HUES6 (cell line): ENCODE measurements at regions not wholly inside any gene's neighbourhood (a gene's known extent, or its start where the extent isn't known, plus 50 kb on each side); places are given as distances from the start of the nearest gene placed in this dataset.

Source experiments
- H3K27ac ChIP-seq: 2 replicates; pipeline ENCODE4 v1.7.0; 2013; ENCODE audit warnings: low read depth, mild to moderate bottlenecking, low read length, inconsistent platforms
- H3K27me3 ChIP-seq: 2 replicates; pipeline ENCODE4 v1.6.1; 2013; ENCODE audit warnings: low read length; ENCODE audit not compliant: control insufficient read depth, insufficient read depth
- H3K36me3 ChIP-seq: 2 replicates; pipeline ENCODE4 v1.6.1; 2013; ENCODE audit warnings: low read length; ENCODE audit not compliant: control insufficient read depth, insufficient read depth
- H3K4me1 ChIP-seq: 2 replicates; pipeline ENCODE4 v1.6.1; 2013; ENCODE audit warnings: low read length; ENCODE audit not compliant: control insufficient read depth, insufficient read depth
- H3K4me3 ChIP-seq: 2 replicates; pipeline ENCODE4 v1.5.1; 2013; ENCODE audit warnings: low read depth, low read length
- H3K9ac ChIP-seq: one replicate; pipeline ENCODE4 v1.6.1; 2013; ENCODE audit warnings: mild to moderate bottlenecking, low read length
- H3K9me3 ChIP-seq: 2 replicates; pipeline ENCODE4 v1.6.1; 2013; ENCODE audit warnings: low read depth, low read length; ENCODE audit not compliant: control insufficient read depth, insufficient read depth

GRCh38 chr12:123069436-123070266 is 81.2 kb downstream of the PITPNM2 start:
- Histone ChIP-seq H3K4me3 (no peak overlapping the region), H3K9me3 (no peaks in the 10 kb centered on the region), H3K27ac (no peak overlapping the region), H3K36me3 (no peaks in the 10 kb centered on the region; the same call in 1 of the 2 replicates), H3K27me3 (no peaks in the 10 kb centered on the region), H3K9ac (no peak overlapping the region), H3K4me1 (peaks cover 11% of the 10 kb centered on the region; the same call in 1 of the 2 replicates)

GRCh38 chr12:123067654-123068053 is 83.2 kb downstream of the PITPNM2 start:
- H3K27ac ChIP-seq, result no peak overlapping the region
- H3K27me3 ChIP-seq, result no peaks in the 10 kb centered on the region
- no peaks in the 10 kb centered on the region for H3K9me3 ChIP-seq
- no peak overlapping the region for H3K9ac ChIP-seq
- H3K4me1 ChIP-seq, result peaks cover 9% of the 10 kb centered on the region; the same call in 1 of the 2 replicates
- H3K36me3 ChIP-seq, result no peaks in the 10 kb centered on the region; the same call in 1 of the 2 replicates
- no peak overlapping the region for H3K4me3 ChIP-seq

- H3K36me3 ChIP-seq, result no peaks in the 10 kb centered on the region; the same call in 1 of the 2 replicates
- H3K9ac ChIP-seq, result no peak overlapping the region
- H3K4me1 ChIP-seq, result peaks cover 8% of the 10 kb centered on the region; the same call in 1 of the 2 replicates
- H3K9me3 ChIP-seq, result no peaks in the 10 kb centered on the region
- H3K27ac ChIP-seq, result no peak overlapping the region
- no peaks in the 10 kb centered on the region for H3K27me3 ChIP-seq
- H3K4me3 ChIP-seq, result no peak overlapping the region
Observed at GRCh38 chr12:123066384-123066710, 84.5 kb downstream of the PITPNM2 start.

GRCh38 chr12:123065676-123066383 is 85.1 kb downstream of the PITPNM2 start:
- H3K4me1 ChIP-seq, result peaks cover 6% of the 10 kb centered on the region; the same call in 1 of the 2 replicates
- no peaks in the 10 kb centered on the region for H3K9me3 ChIP-seq
- no peaks in the 10 kb centered on the region for H3K27me3 ChIP-seq
- H3K36me3 ChIP-seq, result no peaks in the 10 kb centered on the region; the same call in 1 of the 2 replicates
- H3K9ac ChIP-seq, result no peak overlapping the region
- H3K4me3 ChIP-seq, result no peak overlapping the region
- no peak overlapping the region for H3K27ac ChIP-seq

DNA sequence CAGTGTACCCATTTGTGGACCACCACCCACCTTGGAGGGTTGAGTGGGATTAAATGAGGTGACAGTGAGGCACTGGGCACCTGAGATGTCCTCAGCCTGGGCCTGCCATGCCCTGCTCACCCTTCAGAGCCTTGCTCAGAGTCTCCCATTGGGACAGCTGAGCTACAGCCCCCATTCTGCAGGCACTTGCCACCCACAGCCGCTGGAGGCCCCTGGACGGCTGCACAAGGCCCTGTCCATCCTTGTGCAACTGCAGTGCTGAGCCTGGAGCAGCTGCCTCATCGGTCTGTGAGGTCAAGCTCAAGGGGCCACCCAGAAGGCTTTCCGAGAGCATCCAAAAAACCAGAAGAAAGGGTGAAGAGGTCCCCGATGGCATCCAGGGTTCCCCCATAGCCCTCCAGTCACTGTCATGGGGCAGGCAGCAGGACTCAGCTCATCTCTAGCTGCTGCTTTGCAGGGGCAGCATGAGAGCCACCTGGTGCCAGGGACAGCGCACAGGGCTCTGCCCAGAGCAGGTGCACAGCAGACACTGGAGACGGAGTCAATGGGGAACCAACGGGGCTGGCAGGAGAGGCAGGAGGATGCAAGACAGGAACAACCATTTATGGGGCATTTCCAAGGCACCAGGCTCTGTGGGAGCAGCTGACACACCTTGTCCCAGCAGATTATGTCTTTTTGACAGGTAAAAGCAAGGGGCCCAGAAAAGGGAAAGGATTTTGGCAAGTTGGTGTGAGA is 84.6 kb downstream of the ARL6IP4 start:
- Histone ChIP-seq H3K4me3 (no peak overlapping the region), H3K9ac (no peak overlapping the region), H3K9me3 (no peaks in the 10 kb centered on the region), H3K27me3 (no peaks in the 10 kb centered on the region), H3K27ac (no peak overlapping the region), H3K36me3 (no peaks in the 10 kb centered on the region; the same call in 1 of the 2 replicates), H3K4me1 (peaks cover 6% of the 10 kb centered on the region; the same call in 1 of the 2 replicates)

DNA sequence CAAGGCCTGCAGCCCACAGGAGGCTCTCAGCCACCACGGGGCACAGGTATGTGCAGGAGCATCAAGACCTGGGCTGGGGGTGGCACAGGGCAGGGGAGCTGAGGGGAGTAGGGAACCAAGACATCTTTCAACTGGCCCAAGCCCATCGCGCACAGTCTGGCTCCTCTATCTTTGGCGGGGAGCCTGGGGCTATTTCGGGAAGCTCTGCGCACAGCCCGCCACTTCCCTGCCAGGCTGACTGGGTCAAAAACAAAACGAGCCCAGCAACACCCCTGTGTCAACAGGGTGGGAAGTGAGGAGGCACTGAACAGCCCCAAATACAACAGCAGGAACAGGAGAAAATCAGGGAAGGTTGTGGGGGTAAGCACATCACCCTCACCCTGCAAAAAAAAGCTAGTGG is 83.9 kb downstream of the ARL6IP4 start:
- no peaks in the 10 kb centered on the region; the same call in 1 of the 2 replicates for H3K36me3 ChIP-seq
- H3K27ac ChIP-seq, result no peak overlapping the region
- H3K9me3 ChIP-seq, result no peaks in the 10 kb centered on the region
- H3K4me1 ChIP-seq, result peaks cover 6% of the 10 kb centered on the region; the same call in 1 of the 2 replicates
- H3K27me3 ChIP-seq, result no peaks in the 10 kb centered on the region
- H3K4me3 ChIP-seq, result no peak overlapping the region
- no peak overlapping the region for H3K9ac ChIP-seq

DNA sequence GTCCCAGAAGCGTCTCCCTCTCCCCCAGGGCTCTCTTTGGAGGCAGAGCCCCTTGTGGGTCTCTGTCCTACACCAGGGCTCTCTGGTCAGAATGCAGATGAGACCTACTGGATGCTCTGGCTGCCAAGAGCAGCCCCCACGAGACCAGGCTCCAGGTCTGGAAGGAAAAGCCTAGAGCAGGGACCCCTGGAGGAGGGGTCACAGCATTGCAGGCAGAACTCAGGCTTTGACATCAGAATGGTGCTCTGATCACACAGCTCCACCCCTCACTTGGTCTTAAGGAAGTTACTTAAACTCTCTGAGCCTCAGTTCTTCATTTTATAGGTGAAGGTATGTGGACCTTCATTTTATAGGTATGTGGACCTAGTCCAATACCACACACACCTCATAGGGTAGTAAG is 83.1 kb downstream of the ARL6IP4 start:
- no peaks in the 10 kb centered on the region for H3K27me3 ChIP-seq
- peaks cover 11% of the 10 kb centered on the region; the same call in 1 of the 2 replicates for H3K4me1 ChIP-seq
- H3K36me3 ChIP-seq, result no peaks in the 10 kb centered on the region; the same call in 1 of the 2 replicates
- H3K9me3 ChIP-seq, result no peaks in the 10 kb centered on the region
- H3K9ac ChIP-seq, result no peak overlapping the region
- H3K27ac ChIP-seq, result no peak overlapping the region
- H3K4me3 ChIP-seq, result no peak overlapping the region

DNA sequence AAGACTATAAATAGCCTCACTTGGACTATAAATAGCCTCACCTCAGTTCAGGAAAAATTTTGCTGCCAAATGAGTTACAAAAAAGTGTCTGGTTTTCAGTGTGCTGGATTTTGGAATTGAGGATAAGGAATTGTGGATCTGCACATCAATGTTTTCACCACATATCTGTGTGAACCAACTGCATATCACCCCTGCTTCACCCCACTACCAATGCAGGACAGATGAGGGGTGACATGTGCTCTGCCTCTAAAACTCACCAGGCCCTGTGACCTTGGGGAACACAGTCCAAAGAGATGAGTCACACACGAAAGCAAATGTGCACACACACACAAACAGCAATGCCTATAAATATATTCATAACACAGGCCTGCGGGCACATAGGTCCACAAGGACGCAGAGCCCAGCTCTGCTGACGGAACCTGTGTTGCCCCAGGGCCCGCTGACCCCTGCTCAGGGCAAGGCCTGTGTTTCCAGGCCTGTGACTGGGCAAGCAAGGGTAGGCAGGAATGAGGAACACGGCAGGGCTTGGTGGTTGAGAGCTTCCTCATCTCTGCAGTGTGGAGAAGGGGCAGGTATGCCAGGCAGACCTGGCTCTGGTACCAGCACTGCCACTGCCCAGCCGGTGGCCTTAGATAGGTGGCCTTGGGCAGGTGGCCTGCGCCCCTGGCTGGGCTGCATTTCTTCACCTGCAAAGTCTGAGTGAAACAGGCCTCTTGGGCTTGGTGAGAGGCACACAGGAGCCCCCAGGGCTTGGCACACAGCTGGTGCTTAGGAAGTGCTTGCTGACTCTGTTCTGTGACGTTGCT is 82.4 kb downstream of the ARL6IP4 start:
- no peak overlapping the region for H3K27ac ChIP-seq
- H3K27me3 ChIP-seq, result no peaks in the 10 kb centered on the region
- no peaks in the 10 kb centered on the region; the same call in 1 of the 2 replicates for H3K36me3 ChIP-seq
- H3K9me3 ChIP-seq, result no peaks in the 10 kb centered on the region
- no peak overlapping the region for H3K9ac ChIP-seq
- peaks cover 11% of the 10 kb centered on the region; the same call in 1 of the 2 replicates for H3K4me1 ChIP-seq
- no peak overlapping the region for H3K4me3 ChIP-seq

- no peaks in the 10 kb centered on the region for H3K9me3 ChIP-seq
- no peak overlapping the region for H3K27ac ChIP-seq
- H3K4me3 ChIP-seq, result no peak overlapping the region
- no peaks in the 10 kb centered on the region for H3K27me3 ChIP-seq
- peaks cover 11% of the 10 kb centered on the region; the same call in 1 of the 2 replicates for H3K4me1 ChIP-seq
- no peaks in the 10 kb centered on the region; the same call in 1 of the 2 replicates for H3K36me3 ChIP-seq
- H3K9ac ChIP-seq, result no peak overlapping the region
Observed at GRCh38 chr12:123061441-123062205, 81.1 kb downstream of the ARL6IP4 start.
